Epithelial cell of esophagus (primary cell): ENCODE measurements at regions not wholly inside any gene's neighbourhood (a gene's known extent, or its start where the extent isn't known, plus 50 kb on each side); places are given as distances from the start of the nearest gene placed in this dataset.

Experiments used
- DNase-seq: peaks from one replicate; pipeline ENCODE4 v3.0.0; 2010; ENCODE audit warnings: low read depth
- H3K4me3 ChIP-seq: 2 replicates; pipeline ENCODE4 v1.5.1; 2011; ENCODE audit warnings: mild to moderate bottlenecking, low read length, control low read depth
- TF ChIP-seq, protein P1 (sequence below): IDR thresholded peaks from 2 replicates; pipeline ENCODE4 v1.5.1; 2011; ENCODE audit warnings: low read depth, mild to moderate bottlenecking, low read length, control low read depth, inconsistent platforms; ENCODE audit not compliant: insufficient read depth; ENCODE audit errors: missing control alignments

DNA sequence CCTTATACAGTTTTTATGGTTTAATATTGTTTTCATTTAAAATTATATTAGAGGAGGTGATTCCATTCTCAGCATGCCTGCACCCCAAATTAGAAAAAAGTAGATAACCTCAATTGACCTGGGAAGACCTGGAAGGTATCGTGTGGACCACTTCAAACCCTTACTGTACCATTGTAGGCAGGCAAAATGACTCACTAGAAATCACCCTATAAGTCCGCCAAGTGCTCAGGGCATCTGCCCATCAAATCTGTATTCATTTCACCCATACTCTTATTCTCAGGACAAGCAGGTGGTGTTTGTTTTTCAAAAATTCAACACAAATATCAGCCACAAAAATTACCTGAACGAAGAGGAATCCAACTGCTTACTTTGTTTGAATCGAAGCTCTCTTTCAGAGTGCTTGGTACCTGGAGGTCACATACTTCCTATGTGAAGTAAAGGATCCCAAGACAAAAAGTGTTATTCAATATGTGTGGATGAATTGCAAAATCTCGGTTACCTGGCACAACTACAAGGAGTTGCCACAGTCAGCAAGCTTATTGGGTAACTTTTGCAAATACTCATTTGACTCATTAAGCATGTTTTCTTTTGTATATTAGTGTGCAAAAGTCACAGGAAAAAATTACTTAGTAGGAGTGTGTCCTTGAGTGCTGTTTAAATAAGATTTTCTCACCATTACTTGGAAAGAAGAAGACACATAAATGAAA is 216.2 kb downstream of the ENC1 start:
- peak; percentile 97 for DNase-seq
- TF ChIP-seq, protein P1, sequence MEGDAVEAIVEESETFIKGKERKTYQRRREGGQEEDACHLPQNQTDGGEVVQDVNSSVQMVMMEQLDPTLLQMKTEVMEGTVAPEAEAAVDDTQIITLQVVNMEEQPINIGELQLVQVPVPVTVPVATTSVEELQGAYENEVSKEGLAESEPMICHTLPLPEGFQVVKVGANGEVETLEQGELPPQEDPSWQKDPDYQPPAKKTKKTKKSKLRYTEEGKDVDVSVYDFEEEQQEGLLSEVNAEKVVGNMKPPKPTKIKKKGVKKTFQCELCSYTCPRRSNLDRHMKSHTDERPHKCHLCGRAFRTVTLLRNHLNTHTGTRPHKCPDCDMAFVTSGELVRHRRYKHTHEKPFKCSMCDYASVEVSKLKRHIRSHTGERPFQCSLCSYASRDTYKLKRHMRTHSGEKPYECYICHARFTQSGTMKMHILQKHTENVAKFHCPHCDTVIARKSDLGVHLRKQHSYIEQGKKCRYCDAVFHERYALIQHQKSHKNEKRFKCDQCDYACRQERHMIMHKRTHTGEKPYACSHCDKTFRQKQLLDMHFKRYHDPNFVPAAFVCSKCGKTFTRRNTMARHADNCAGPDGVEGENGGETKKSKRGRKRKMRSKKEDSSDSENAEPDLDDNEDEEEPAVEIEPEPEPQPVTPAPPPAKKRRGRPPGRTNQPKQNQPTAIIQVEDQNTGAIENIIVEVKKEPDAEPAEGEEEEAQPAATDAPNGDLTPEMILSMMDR: no peak
- H3K4me3 ChIP-seq: no peak overlapping the region

DNA sequence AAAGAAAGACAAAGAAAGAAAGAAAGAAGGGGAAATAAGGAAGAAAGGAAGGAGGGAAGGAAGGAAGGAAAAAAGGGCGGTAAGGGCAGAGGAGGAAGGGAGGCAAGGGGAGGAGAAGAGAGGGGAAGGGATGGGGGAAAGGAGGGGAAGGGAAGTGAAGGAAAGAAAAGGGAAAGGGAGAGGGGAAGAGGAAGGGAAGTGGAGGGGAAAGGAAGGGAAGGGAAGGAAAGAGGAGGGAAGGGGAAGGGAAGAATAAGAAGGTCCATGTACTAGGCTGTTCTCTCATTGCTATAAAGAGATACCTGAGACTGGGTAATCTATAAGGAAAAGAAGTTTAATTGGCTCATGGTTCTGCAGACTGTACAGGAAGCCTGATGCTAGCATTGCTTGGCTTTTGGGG is 217.1 kb downstream of the ENC1 start:
- no peak for DNase-seq
- TF ChIP-seq, protein P1: no peak
- H3K4me3 ChIP-seq: no peak overlapping the region

DNA sequence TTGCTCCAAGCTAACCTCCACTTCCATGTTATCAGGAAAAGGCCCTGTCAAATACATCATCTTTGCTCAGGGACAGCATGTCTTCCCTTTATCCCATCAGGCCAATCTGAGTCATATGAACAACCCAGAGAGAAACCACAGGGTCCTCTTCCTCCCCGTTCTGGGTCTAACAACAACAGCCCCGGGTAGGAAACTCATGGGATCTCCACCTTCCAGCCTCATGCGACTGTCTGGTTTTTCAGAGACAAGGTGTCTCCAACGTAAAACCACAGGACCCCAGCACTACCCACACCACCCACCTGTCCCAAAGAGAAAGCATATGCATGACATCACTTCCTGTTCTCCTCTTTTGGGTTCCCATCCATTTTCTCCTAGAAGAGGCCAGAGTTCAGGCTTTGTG is 217.9 kb downstream of the ENC1 start:
- DNase-seq: no peak
- TF ChIP-seq, protein P1: no peak
- no peak overlapping the region for H3K4me3 ChIP-seq

DNA sequence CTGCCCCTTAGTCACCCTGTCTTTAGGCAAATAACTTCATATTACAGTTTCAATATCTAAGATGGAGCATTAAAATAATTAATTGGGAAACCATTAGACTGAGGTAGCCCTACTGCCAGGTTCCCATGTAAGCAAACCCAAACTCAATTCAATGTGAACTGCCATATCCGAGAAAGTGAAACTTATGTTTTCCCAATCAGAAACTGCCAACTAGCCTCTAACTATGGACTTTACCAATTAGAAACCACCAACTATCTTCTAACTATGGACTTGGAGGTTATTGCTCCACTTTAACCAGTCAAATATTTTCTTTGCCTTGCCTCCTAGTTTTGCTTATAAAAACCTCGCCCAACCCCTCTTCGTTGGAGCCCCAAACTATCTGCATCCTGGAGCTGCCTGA is 218.5 kb downstream of the ENC1 start:
- no peak overlapping the region for H3K4me3 ChIP-seq
- DNase-seq: no peak
- TF ChIP-seq, protein P1: no peak

DNA sequence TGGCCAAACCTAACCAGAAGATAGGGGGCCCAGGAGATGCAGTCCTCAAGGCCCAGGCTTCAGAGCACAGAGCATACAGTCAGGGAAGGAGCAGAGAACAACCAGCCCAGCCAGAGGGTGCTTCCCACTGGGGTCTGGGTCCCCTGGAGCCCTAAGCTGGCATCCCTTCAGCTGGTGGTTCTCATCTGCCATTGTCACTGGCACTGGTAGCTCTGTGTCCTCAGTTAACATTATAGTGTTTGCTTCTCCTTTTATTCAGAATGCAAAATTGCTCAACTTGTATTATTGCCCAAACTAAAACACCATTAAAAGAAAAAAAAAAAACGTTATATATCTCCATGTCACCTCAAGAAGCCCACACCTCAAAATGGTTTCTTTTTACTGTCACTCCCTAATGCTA is 219.2 kb downstream of the ENC1 start:
- TF ChIP-seq, protein P1: no peak
- no peak overlapping the region for H3K4me3 ChIP-seq
- DNase-seq: no peak

DNA sequence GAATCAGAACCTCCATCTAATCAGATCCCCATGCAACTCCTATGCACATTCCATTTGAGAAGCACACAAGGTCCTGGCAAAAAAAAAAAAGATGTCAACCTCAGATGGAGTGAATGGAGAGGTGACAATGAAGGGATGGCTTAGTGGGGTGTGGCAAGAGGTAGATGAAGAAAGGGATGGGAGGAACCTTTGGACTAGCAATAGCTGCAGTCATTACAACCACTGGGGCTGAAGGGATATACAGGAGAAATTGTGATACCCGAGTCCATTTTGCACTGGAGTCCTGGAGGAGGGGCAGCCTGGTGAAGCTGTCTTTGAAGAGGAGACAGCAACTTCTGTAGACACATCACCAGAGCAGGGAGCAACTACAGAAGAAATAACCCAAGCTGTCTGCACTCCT is 219.6 kb downstream of the ENC1 start:
- TF ChIP-seq, protein P1: no peak
- H3K4me3 ChIP-seq: no peak overlapping the region
- no peak for DNase-seq

DNA sequence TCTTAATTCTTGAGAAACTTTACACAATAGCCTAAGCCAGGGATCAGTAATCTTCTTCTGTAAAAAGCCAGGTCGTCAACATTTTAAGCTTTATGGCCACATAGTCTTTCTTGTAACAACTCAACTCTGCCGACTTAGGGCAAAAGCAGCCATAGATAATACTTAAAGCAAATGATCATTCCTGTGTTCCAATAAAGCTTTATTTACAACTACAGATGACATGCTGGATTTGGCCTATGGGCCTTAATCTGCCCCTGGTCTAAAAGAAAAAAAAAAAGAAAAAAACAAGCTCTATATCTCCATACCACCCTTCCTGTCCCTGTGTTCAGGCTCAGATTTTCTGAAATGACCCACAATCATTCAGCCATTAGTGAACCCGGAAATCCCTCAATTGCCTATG is 220.3 kb downstream of the ENC1 start:
- DNase-seq: no peak
- no peak overlapping the region for H3K4me3 ChIP-seq
- TF ChIP-seq, protein P1: no peak
